SK-N-MC (cell line): ENCODE measurements at regions not wholly inside any gene's neighbourhood (a gene's known extent, or its start where the extent isn't known, plus 50 kb on each side); places are given as distances from the start of the nearest gene placed in this dataset.

ENCODE experiments used
- DNase-seq: peaks from one replicate; pipeline ENCODE4 v3.0.0-alpha.2; 2011; ENCODE audit warnings: low read depth, low spot score
- H3K27ac ChIP-seq: fragments of 200-600 bp; sonication (generic); 2 replicates; pipeline ENCODE4 v1.5.1; 2016; ENCODE audit warnings: mixed run types
- H3K36me3 ChIP-seq: fragments of 200-600 bp; sonication (generic); 2 replicates; pipeline ENCODE4 v1.6.1; 2017; ENCODE audit warnings: antibody characterized with exemption, low read length, mixed read lengths; ENCODE audit not compliant: insufficient read depth
- H3K4me3 ChIP-seq: fragments of 200-600 bp; sonication (generic); 2 replicates; pipeline ENCODE4 v1.5.1; 2016
- H3K9ac ChIP-seq: fragments of 200-600 bp; sonication (generic); 2 replicates; pipeline ENCODE4 v1.8.0; 2017; ENCODE audit warnings: mixed run types, mixed read lengths; ENCODE audit not compliant: insufficient read length
- H3K9me3 ChIP-seq: fragments of 200-600 bp; sonication (generic); 2 replicates; pipeline ENCODE4 v1.6.1; 2017; ENCODE audit warnings: low read depth, mild to moderate bottlenecking, antibody characterized with exemption, low read length, moderate library complexity, mixed read lengths
- EZH2 ChIP-seq: fragments of 200-600 bp; sonication (generic); IDR thresholded peaks from one replicate; pipeline ENCODE4 v1.6.1; 2017; ENCODE audit warnings: antibody characterized with exemption
- FOXP2 ChIP-seq: optimal IDR thresholded peaks from 2 replicates; pipeline ENCODE3; 2011; ENCODE audit warnings: mild to moderate bottlenecking, moderate library complexity; ENCODE audit not compliant: insufficient read depth; ENCODE audit errors: extremely low read length, control extremely low read depth
- POLR2AphosphoS5 ChIP-seq: IDR thresholded peaks from 2 replicates; pipeline ENCODE4 v1.6.1; 2012; ENCODE audit warnings: mild to moderate bottlenecking, low read depth, low read length, borderline replicate concordance

- DNase-seq, result no peak
- Histone ChIP-seq H3K36me3 (no peaks in the 10 kb centered on the region), H3K4me3 (no peak overlapping the region), H3K9ac (no peak overlapping the region), H3K27ac (no peak overlapping the region), H3K9me3 (no peaks in the 10 kb centered on the region)
- TF ChIP-seq FOXP2, result no peak
- TF ChIP-seq EZH2, result no peak
- TF ChIP-seq POLR2AphosphoS5, result no peak
These were observed 785.5 kb upstream of the ARRDC4 start for GRCh38 chr15:97174886-97175540.

- Histone ChIP-seq H3K27ac (no peak overlapping the region), H3K4me3 (no peak overlapping the region), H3K9me3 (no peaks in the 10 kb centered on the region), H3K9ac (no peak overlapping the region), H3K36me3 (no peaks in the 10 kb centered on the region)
- no peak for DNase-seq
- TF ChIP-seq POLR2AphosphoS5 (no peak), EZH2 (no peak), FOXP2 (no peak)
These were observed 783.3 kb upstream of the ARRDC4 start for GRCh38 chr15:97177151-97177577.

- no peaks in the 10 kb centered on the region for H3K9me3 ChIP-seq
These were observed 777.9 kb upstream of the ARRDC4 start for GRCh38 chr15:97182581-97182980.

GRCh38 chr15:97189162-97189780 is 771.2 kb upstream of the ARRDC4 start:
- H3K9ac ChIP-seq, result no peak overlapping the region
- DNase-seq, result no peak
- no peak for TF ChIP-seq FOXP2
- no peak for TF ChIP-seq POLR2AphosphoS5
- no peak for TF ChIP-seq EZH2

More at GRCh38 chr15:97182581-97182980, 777.9 kb upstream of the ARRDC4 start:
- Histone ChIP-seq H3K9ac (no peak overlapping the region), H3K36me3 (no peaks in the 10 kb centered on the region), H3K27ac (no peak overlapping the region), H3K4me3 (no peak overlapping the region)
- no peak for TF ChIP-seq FOXP2
- TF ChIP-seq EZH2, result no peak
- no peak for TF ChIP-seq POLR2AphosphoS5
- no peak for DNase-seq

GRCh38 chr15:97194750-97195149 is 765.8 kb upstream of the ARRDC4 start:
- no peak overlapping the region for H3K4me3 ChIP-seq
- no peak overlapping the region for H3K9ac ChIP-seq
- no peaks in the 10 kb centered on the region for H3K36me3 ChIP-seq
- no peak for TF ChIP-seq EZH2
- no peak for TF ChIP-seq POLR2AphosphoS5
- no peak for TF ChIP-seq FOXP2
- H3K9me3 ChIP-seq, result no peaks in the 10 kb centered on the region
- H3K27ac ChIP-seq, result no peak overlapping the region
- no peak for DNase-seq

More at GRCh38 chr15:97189162-97189780, 771.2 kb upstream of the ARRDC4 start:
- no peaks in the 10 kb centered on the region for H3K9me3 ChIP-seq
- no peak overlapping the region for H3K4me3 ChIP-seq
- H3K27ac ChIP-seq, result no peak overlapping the region
- no peaks in the 10 kb centered on the region for H3K36me3 ChIP-seq

- DNase-seq, result no peak
- TF ChIP-seq EZH2 (no peak), POLR2AphosphoS5 (no peak), FOXP2 (no peak)
- no peaks in the 10 kb centered on the region for H3K36me3 ChIP-seq
- no peak overlapping the region for H3K4me3 ChIP-seq
- no peaks in the 10 kb centered on the region for H3K9me3 ChIP-seq
- H3K9ac ChIP-seq, result no peak overlapping the region
- H3K27ac ChIP-seq, result no peak overlapping the region
These were observed 764.2 kb upstream of the ARRDC4 start for GRCh38 chr15:97196048-97197014.

GRCh38 chr15:97199393-97200051 is 761.0 kb upstream of the ARRDC4 start:
- DNase-seq, result no peak
- H3K9me3 ChIP-seq, result no peaks in the 10 kb centered on the region
- no peak overlapping the region for H3K9ac ChIP-seq
- H3K36me3 ChIP-seq, result no peaks in the 10 kb centered on the region
- no peak overlapping the region for H3K4me3 ChIP-seq
- TF ChIP-seq EZH2, result no peak
- TF ChIP-seq FOXP2, result no peak
- no peak overlapping the region for H3K27ac ChIP-seq

- no peak overlapping the region for H3K4me3 ChIP-seq
- DNase-seq, result no peak
- H3K9me3 ChIP-seq, result no peaks in the 10 kb centered on the region
- H3K36me3 ChIP-seq, result no peaks in the 10 kb centered on the region
- no peak overlapping the region for H3K27ac ChIP-seq
- TF ChIP-seq POLR2AphosphoS5 (no peak), EZH2 (no peak), FOXP2 (no peak)
- no peak overlapping the region for H3K9ac ChIP-seq
These were observed 760.3 kb upstream of the ARRDC4 start for GRCh38 chr15:97200161-97200560.

- TF ChIP-seq POLR2AphosphoS5, result no peak
These were observed 750.2 kb upstream of the ARRDC4 start for GRCh38 chr15:97210277-97210676.

More at GRCh38 chr15:97210277-97210676, 750.2 kb upstream of the ARRDC4 start:
- Histone ChIP-seq H3K4me3 (no peak overlapping the region), H3K27ac (no peak overlapping the region), H3K9ac (no peak overlapping the region), H3K36me3 (no peaks in the 10 kb centered on the region), H3K9me3 (no peaks in the 10 kb centered on the region)
- no peak for DNase-seq
